IPS-11a (cell line): ENCODE measurements at regions not wholly inside any gene's neighbourhood (a gene's known extent, or its start where the extent isn't known, plus 50 kb on each side); places are given as distances from the start of the nearest gene placed in this dataset.

Experiments
- H3K4me3 ChIP-seq: one replicate; pipeline ENCODE4 v1.5.1; 2013; ENCODE audit warnings: low read depth, low read length, control low read depth

- no peak overlapping the region for H3K4me3 ChIP-seq
Measured at GRCh38 chr18:77811503-77811902, 561.9 kb downstream of the GALR1 start.

- no peak overlapping the region for H3K4me3 ChIP-seq
Measured at GRCh38 chr18:77815666-77816338, 566.2 kb downstream of the GALR1 start.

- no peak overlapping the region for H3K4me3 ChIP-seq
Measured at GRCh38 chr18:77818328-77818727, 568.7 kb downstream of the GALR1 start.

- no peak overlapping the region for H3K4me3 ChIP-seq
Measured at GRCh38 chr18:77820472-77820871, 570.8 kb downstream of the GALR1 start.

GRCh38 chr18:77821892-77822291 lies 572.2 kb downstream of the GALR1 start:
- no peak overlapping the region for H3K4me3 ChIP-seq

GRCh38 chr18:77822632-77823031 lies 573.0 kb downstream of the GALR1 start:
- H3K4me3 ChIP-seq, result no peak overlapping the region

- no peak overlapping the region for H3K4me3 ChIP-seq
Measured at GRCh38 chr18:77833807-77834206, 584.2 kb downstream of the GALR1 start.

GRCh38 chr18:77851802-77852201 lies 602.2 kb downstream of the GALR1 start:
- H3K4me3 ChIP-seq, result no peak overlapping the region

- no peak overlapping the region for H3K4me3 ChIP-seq
Measured at GRCh38 chr18:77853859-77854258, 604.2 kb downstream of the GALR1 start.

GRCh38 chr18:77857678-77858655 lies 608.3 kb downstream of the GALR1 start:
- H3K4me3 ChIP-seq, result no peak overlapping the region

GRCh38 chr18:77859634-77860033 lies 610.0 kb downstream of the GALR1 start:
- no peak overlapping the region for H3K4me3 ChIP-seq

GRCh38 chr18:77862066-77862757 lies 612.6 kb downstream of the GALR1 start:
- H3K4me3 ChIP-seq, result no peak overlapping the region

- no peak overlapping the region for H3K4me3 ChIP-seq
Measured at GRCh38 chr18:77865853-77866252, 616.2 kb downstream of the GALR1 start.

- H3K4me3 ChIP-seq, result no peak overlapping the region
Measured at GRCh38 chr18:77866351-77866750, 616.7 kb downstream of the GALR1 start.

- H3K4me3 ChIP-seq, result no peak overlapping the region
Measured at GRCh38 chr18:77870199-77870598, 620.6 kb downstream of the GALR1 start.

GRCh38 chr18:77870894-77871293 lies 621.2 kb downstream of the GALR1 start:
- no peak overlapping the region for H3K4me3 ChIP-seq

- no peak overlapping the region for H3K4me3 ChIP-seq
Measured at GRCh38 chr18:77872166-77872565, 622.5 kb downstream of the GALR1 start.

GRCh38 chr18:77876319-77876865 lies 626.7 kb downstream of the GALR1 start:
- H3K4me3 ChIP-seq, result no peak overlapping the region

- H3K4me3 ChIP-seq, result no peak overlapping the region
Measured at GRCh38 chr18:77879829-77880228, 630.2 kb downstream of the GALR1 start.

- H3K4me3 ChIP-seq, result no peak overlapping the region
Measured at GRCh38 chr18:77884454-77884853, 634.8 kb downstream of the GALR1 start.

- no peak overlapping the region for H3K4me3 ChIP-seq
Measured at GRCh38 chr18:77894060-77894459, 644.4 kb downstream of the GALR1 start.
